HEK293T (cell line): ENCODE measurements at regions not wholly inside any gene's neighbourhood (a gene's known extent, or its start where the extent isn't known, plus 50 kb on each side); places are given as distances from the start of the nearest gene placed in this dataset.

ENCODE experiments used
- CTCF ChIA-PET: fragments of 350-600 bp; formaldehyde crosslinking; extraction: SDS; loops from one replicate; lab custom pipeline; 2021; ENCODE audit warnings: antibody characterized with exemption, inconsistent platforms; lab: Yijun Ruan, JAX
- POLR2A ChIA-PET: fragments of 350-600 bp; formaldehyde crosslinking; extraction: SDS; loops from one replicate; lab custom pipeline; 2020; ENCODE audit warnings: antibody characterized with exemption, inconsistent platforms; lab: Yijun Ruan, JAX
- DNase-seq: peaks from one replicate; pipeline ENCODE4 v3.0.0; 2012; ENCODE audit warnings: mixed read lengths; ENCODE audit errors: extremely low spot score
- ARNT ChIP-seq: fragments of 450-650 bp; IDR thresholded peaks from 2 replicates; pipeline ENCODE4 v1.6.1; 2017; ENCODE audit warnings: mild to moderate bottlenecking
- BHLHE40 ChIP-seq: fragments of 450-650 bp; IDR thresholded peaks from 2 replicates; pipeline ENCODE4 v1.6.1; 2016; ENCODE audit warnings: mild to moderate bottlenecking, moderate library complexity, borderline replicate concordance
- CTBP1 ChIP-seq: fragments of 450-650 bp; IDR thresholded peaks from 2 replicates; pipeline ENCODE4 v1.6.1; 2016; ENCODE audit warnings: borderline replicate concordance
- ELF4 ChIP-seq: fragments of 450-650 bp; IDR thresholded peaks from 2 replicates; pipeline ENCODE4 v1.6.1; 2017; ENCODE audit warnings: antibody characterized with exemption
- FOXA1 ChIP-seq: fragments of 450-650 bp; IDR thresholded peaks from 2 replicates; pipeline ENCODE4 v1.6.1; 2016; ENCODE audit warnings: mild to moderate bottlenecking
- FOXK2 ChIP-seq: fragments of 450-650 bp; IDR thresholded peaks from 2 replicates; pipeline ENCODE4 v1.6.1; 2016; ENCODE audit warnings: mild to moderate bottlenecking
- FOXM1 ChIP-seq: fragments of 450-650 bp; IDR thresholded peaks from 2 replicates; pipeline ENCODE4 v1.6.1; 2017; ENCODE audit warnings: mild to moderate bottlenecking, borderline replicate concordance
- HDGF ChIP-seq: fragments of 450-650 bp; IDR thresholded peaks from 2 replicates; pipeline ENCODE4 v1.6.1; 2017; ENCODE audit warnings: antibody characterized with exemption, borderline replicate concordance
- L3MBTL2 ChIP-seq: fragments of 450-650 bp; conservative IDR thresholded peaks from 2 replicates; pipeline ENCODE4 v1.6.1; 2016; ENCODE audit warnings: mild to moderate bottlenecking
- LEF1 ChIP-seq: fragments of 450-650 bp; IDR thresholded peaks from 2 replicates; pipeline ENCODE4 v1.6.1; 2017; ENCODE audit warnings: mild to moderate bottlenecking, borderline replicate concordance
- NFRKB ChIP-seq: fragments of 450-650 bp; IDR thresholded peaks from 2 replicates; pipeline ENCODE4 v1.6.1; 2016; ENCODE audit warnings: mild to moderate bottlenecking, moderate library complexity
- SP1 ChIP-seq: fragments of 450-650 bp; IDR thresholded peaks from 2 replicates; pipeline ENCODE4 v1.6.1; 2017
- SUZ12 ChIP-seq: fragments of 450-650 bp; IDR thresholded peaks from 2 replicates; pipeline ENCODE4 v1.6.1; 2016; ENCODE audit warnings: mild to moderate bottlenecking
- TARDBP ChIP-seq: fragments of 450-650 bp; IDR thresholded peaks from 2 replicates; pipeline ENCODE4 v1.6.1; 2016
- ZNF384 ChIP-seq: fragments of 450-650 bp; IDR thresholded peaks from 2 replicates; pipeline ENCODE4 v1.6.1; 2016
- TF ChIP-seq, protein P1 (sequence below): fragments of 450-650 bp; IDR thresholded peaks from 2 replicates; pipeline ENCODE4 v1.6.1; 2016

DNA sequence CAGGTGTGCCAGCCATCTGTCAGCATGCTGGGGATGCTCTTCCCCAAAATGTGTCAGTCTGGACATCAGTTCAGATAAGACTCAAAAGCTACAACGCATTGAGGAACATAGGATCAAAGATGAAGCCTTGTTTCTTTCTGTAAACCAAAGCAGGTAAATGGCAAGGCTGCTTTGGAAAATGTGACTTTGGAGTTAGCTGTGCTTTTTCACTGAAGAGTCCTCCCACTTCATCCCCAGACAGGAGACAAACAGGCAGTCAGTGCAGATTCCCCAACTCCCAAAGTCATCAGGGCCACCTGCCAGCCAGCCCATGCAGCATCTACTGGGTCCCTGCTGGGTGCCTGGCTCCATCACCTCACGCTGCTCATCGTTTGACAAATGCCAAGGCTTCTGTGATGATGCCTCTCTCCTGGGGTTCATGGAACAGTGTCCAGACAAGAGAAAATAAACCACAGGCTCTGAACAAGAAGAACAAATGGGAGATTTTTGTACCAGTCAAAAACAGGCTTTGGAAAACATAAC is 205.0 kb upstream of the BTBD3 start:
- ChIA-PET CTCF (no interaction called here), POLR2A (no interaction called here)
- TF ChIP-seq FOXK2 (no peak), SUZ12 (no peak), FOXA1 (no peak), ZNF384 (no peak), LEF1 (no peak)
- DNase-seq, result no peak

DNA sequence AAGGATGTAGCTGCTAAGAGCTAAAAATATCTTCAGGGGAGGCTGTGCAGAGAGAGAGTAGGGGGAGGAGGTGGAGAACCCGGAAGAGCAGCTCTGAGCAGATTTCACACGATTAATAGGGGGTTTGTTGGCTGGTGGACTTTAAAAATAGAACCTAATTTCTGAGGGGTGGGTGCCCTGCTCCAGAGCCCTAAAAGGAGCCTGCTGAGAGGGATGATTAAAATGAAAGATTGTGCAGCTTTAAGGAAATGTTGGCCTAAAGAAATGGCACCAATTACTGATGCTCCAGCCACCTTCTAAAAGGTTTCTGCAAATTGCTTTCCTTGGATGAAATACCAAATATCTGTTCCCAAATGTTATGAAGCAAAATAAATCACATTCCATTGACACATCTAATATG is 202.8 kb upstream of the BTBD3 start:
- ChIA-PET CTCF (no interaction called here), POLR2A (no interaction called here)
- no peak for DNase-seq
- TF ChIP-seq BHLHE40, result no peak
- TF ChIP-seq FOXM1, result no peak
- TF ChIP-seq ELF4, result no peak
- TF ChIP-seq L3MBTL2, result no peak
- no peak for TF ChIP-seq HDGF
- TF ChIP-seq CTBP1, result no peak
- no peak for TF ChIP-seq FOXA1
- TF ChIP-seq ZNF384, result no peak
- no peak for TF ChIP-seq SUZ12
- no peak for TF ChIP-seq FOXK2
- TF ChIP-seq LEF1, result no peak
- TF ChIP-seq TARDBP, result no peak
- TF ChIP-seq SP1, result no peak
- no peak for TF ChIP-seq ARNT
- TF ChIP-seq, protein P1, sequence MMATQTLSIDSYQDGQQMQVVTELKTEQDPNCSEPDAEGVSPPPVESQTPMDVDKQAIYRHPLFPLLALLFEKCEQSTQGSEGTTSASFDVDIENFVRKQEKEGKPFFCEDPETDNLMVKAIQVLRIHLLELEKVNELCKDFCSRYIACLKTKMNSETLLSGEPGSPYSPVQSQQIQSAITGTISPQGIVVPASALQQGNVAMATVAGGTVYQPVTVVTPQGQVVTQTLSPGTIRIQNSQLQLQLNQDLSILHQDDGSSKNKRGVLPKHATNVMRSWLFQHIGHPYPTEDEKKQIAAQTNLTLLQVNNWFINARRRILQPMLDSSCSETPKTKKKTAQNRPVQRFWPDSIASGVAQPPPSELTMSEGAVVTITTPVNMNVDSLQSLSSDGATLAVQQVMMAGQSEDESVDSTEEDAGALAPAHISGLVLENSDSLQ, result no peak
- TF ChIP-seq NFRKB, result no peak

DNA sequence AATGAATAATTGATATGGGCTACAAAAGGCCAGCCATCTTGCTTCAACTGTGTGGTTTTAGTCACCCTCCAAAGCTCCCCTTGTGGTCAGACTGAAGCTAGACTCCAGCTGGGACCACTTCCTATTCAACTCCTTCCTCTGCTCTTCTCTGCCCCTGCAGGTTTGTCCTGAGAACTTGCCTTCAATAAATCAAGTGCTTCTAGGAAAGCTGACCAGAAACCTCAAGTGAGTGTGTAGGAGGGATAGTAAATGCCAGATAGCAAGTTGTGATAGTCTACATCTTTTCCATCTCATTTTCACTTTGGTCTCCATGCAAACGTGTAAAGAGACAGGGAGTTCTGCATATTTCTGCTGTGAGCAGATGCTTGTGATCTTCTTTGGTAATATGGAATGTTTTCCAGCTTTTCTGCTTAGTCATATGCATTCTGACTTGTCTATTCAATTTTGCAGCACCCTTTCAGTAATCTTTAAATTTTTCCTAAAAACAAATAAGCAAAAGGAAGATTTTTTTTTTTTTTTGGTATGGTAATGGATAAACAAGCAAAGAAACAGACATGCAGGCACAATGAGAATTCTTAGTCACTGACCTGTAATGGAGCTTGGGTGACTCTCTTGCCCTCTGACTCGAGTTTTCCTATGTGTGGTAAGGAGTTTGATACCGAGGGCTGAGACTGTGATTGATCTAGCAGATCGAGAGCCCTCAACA is 201.3 kb upstream of the BTBD3 start:
- TF ChIP-seq ELF4, result no peak
- TF ChIP-seq, protein P1, result peak; percentile 57
- peak; percentile 65 for DNase-seq
- ChIA-PET CTCF (interaction anchor here (0.7 to 1.0 kb wide), 2 partner anchors 15 to 22 kb away, joined by 3 to 4 read pairs; no protein-coding TSS in a partner anchor), POLR2A (no interaction called here)

DNA sequence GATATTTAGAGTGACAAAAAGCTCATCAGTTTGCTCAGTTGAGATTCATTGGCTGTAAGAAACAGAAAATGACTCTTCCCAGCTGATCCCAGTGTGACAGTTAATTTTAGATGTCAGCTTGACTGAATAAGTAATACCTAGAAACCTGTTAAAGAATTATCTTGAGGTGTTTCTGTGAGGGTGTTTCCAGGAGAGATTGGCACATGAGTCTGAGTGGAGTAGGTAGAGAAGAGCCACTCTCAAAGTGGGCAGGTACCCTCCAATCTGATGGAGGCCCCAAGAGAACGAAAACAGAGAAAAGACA is 200.8 kb upstream of the BTBD3 start:
- TF ChIP-seq L3MBTL2 (no peak), FOXK2 (no peak), FOXM1 (no peak), FOXA1 (no peak), ZNF384 (no peak), HDGF (no peak), SP1 (no peak), CTBP1 (no peak), ELF4 (no peak), SUZ12 (no peak), LEF1 (no peak), ARNT (no peak), NFRKB (no peak)
- TF ChIP-seq, protein P1, result no peak
- no peak for DNase-seq
- ChIA-PET CTCF (interaction anchor here (0.7 kb wide), 1 partner anchor 16 kb away, joined by 4 read pairs; no protein-coding TSS in a partner anchor), POLR2A (no interaction called here)

DNA sequence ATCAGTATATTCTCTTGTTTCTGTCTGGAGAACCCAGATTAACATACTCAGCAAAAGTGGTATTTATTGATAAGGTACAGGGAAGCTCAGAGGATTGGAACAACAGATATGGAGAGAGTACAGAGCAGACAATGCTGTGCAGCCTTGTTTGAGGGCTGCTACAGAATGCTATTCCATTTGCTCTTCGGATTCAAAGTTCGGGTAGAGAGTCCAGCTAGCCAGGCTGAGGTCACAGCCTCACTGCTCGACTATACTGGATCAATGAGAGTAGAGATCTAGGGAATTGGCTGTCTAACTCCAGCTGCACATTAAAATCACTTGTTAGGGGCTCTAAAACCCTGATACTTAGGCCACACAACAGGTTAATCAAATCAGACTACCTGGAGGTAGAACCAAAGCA is 200.1 kb upstream of the BTBD3 start:
- CTCF ChIA-PET, result no interaction called here
- no peak for DNase-seq
- POLR2A ChIA-PET, result no interaction called here

DNA sequence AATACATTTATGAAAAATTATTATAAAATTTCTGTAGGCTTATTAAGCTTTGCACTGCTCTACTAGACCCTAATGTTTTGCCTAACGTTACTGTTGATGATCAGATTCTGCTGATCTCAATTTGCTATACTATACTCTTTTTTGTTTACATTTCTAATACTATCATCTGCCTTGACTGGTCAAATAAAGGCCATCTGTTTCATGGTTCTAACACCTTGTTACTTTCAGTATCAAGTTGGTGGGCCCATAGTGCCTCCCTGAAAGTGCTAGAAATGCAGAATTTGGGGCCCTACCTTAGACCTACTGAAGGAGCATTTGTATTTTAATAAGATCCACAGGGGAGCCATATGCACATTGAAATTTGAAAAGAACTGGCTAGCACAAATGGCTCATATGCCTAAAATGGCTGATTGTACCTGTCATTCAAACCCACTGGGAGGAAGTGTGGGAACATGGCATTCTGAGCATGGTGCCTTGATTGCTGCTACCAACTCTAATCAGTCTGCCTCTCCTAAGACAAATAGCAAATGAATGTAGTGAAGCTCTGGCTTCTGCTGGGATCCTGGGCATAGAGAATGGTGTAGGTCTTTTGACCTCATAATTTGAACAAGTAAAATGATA is 199.1 kb upstream of the BTBD3 start:
- no peak for DNase-seq
- POLR2A ChIA-PET, result no interaction called here
- TF ChIP-seq HDGF (no peak), TARDBP (no peak), SUZ12 (no peak), CTBP1 (no peak), BHLHE40 (no peak), L3MBTL2 (no peak), NFRKB (no peak), ELF4 (no peak), ARNT (no peak), FOXM1 (no peak), ZNF384 (no peak), SP1 (no peak), LEF1 (no peak), FOXA1 (no peak), FOXK2 (no peak)
- TF ChIP-seq, protein P1, result no peak
- CTCF ChIA-PET, result no interaction called here

More for the DNA sequence above, 200.1 kb upstream of the BTBD3 start:
- TF ChIP-seq ELF4, result no peak
- TF ChIP-seq TARDBP, result no peak
- no peak for TF ChIP-seq NFRKB
- TF ChIP-seq L3MBTL2, result no peak
